ENCODE measurements at regions not wholly inside any gene's neighbourhood (a gene's known extent, or its start where the extent isn't known, plus 50 kb on each side); places are given as distances from the start of the nearest gene placed in this dataset.

GRCh38 chr2:118722976-118723375 lies 124.5 kb downstream of the EN1 start:
- DNase-seq: no peak
- intact Hi-C loops (cut with DNase I): no loop called here
- H3K4me1 ChIP-seq: no peaks in the 10 kb centered on the region
- no peak overlapping the region for H3K27ac ChIP-seq
- H3K27me3 ChIP-seq: no peaks in the 10 kb centered on the region
- no peak for TF ChIP-seq POLR2A (IDR thresholded peaks at IDR 0.05)
- TF ChIP-seq CTCF (IDR thresholded peaks at IDR 0.05): no peak
- no peaks in the 10 kb centered on the region for H3K36me3 ChIP-seq
- H3K9me3 ChIP-seq: no peaks in the 10 kb centered on the region
- 77 to 81% methylated on average over 3 of the region's 3 CpGs for WGBS, 2 donors
- no peak overlapping the region for H3K4me3 ChIP-seq (replicated peaks in 1 of 3)

GRCh38 chr2:118721817-118722551 lies 125.5 kb downstream of the EN1 start:
- DNase-seq: no peak
- Histone ChIP-seq H3K4me1 (no peaks in the 10 kb centered on the region), H3K36me3 (no peaks in the 10 kb centered on the region), H3K27me3 (no peaks in the 10 kb centered on the region), H3K27ac (no peak overlapping the region), H3K9me3 (no peaks in the 10 kb centered on the region), H3K4me3 (replicated peaks in 1 of 3) (no peak overlapping the region)
- TF ChIP-seq CTCF (IDR thresholded peaks at IDR 0.05) (no peak), POLR2A (IDR thresholded peaks at IDR 0.05) (no peak)
- WGBS, 2 donors: 79 to 86% methylated on average over 11 of the region's 11 CpGs
- intact Hi-C loops (cut with DNase I): no loop called here

- no peak overlapping the region for H3K4me3 ChIP-seq (replicated peaks in 1 of 3)
- no peaks in the 10 kb centered on the region for H3K9me3 ChIP-seq
- H3K36me3 ChIP-seq: no peaks in the 10 kb centered on the region
- no peaks in the 10 kb centered on the region for H3K27me3 ChIP-seq
- WGBS, 2 donors: 89 to 92% methylated on average over 4 of the region's 4 CpGs
- DNase-seq: no peak
- no peak for TF ChIP-seq CTCF (IDR thresholded peaks at IDR 0.05)
- TF ChIP-seq POLR2A (IDR thresholded peaks at IDR 0.05): no peak
- H3K4me1 ChIP-seq: no peaks in the 10 kb centered on the region
- intact Hi-C loops (cut with DNase I): no loop called here
- H3K27ac ChIP-seq: no peak overlapping the region
Measured at GRCh38 chr2:118720866-118721265, 126.6 kb downstream of the EN1 start.

GRCh38 chr2:118718921-118719320 lies 128.5 kb downstream of the EN1 start:
- H3K36me3 ChIP-seq: no peaks in the 10 kb centered on the region
- DNase-seq: no peak
- H3K4me1 ChIP-seq: no peaks in the 10 kb centered on the region
- TF ChIP-seq CTCF (IDR thresholded peaks at IDR 0.05) (no peak), POLR2A (IDR thresholded peaks at IDR 0.05) (no peak)
- H3K9me3 ChIP-seq: no peaks in the 10 kb centered on the region
- H3K4me3 ChIP-seq (replicated peaks in 1 of 3): no peak overlapping the region
- no peaks in the 10 kb centered on the region for H3K27me3 ChIP-seq
- intact Hi-C loops (cut with DNase I): no loop called here
- no peak overlapping the region for H3K27ac ChIP-seq

- H3K27ac ChIP-seq: no peak overlapping the region
- H3K4me1 ChIP-seq: peaks cover 0 to 6% of the 10 kb centered on the region in 2 donors
- WGBS, 2 donors: 85 to 91% methylated on average over 6 of the region's 6 CpGs
- intact Hi-C loops (cut with DNase I): no loop called here
- no peaks in the 10 kb centered on the region for H3K9me3 ChIP-seq
- TF ChIP-seq CTCF (IDR thresholded peaks at IDR 0.05) (no peak), POLR2A (IDR thresholded peaks at IDR 0.05) (no peak)
- no peaks in the 10 kb centered on the region for H3K27me3 ChIP-seq
- H3K36me3 ChIP-seq: no peaks in the 10 kb centered on the region
- H3K4me3 ChIP-seq (replicated peaks in 1 of 3): no peak overlapping the region
- no peak for DNase-seq
Measured at GRCh38 chr2:118716102-118716501, 131.3 kb downstream of the EN1 start.

Data from thyroid gland (tissue), 4 donors.